ENCODE measurements at regions not wholly inside any gene's neighbourhood (a gene's known extent, or its start where the extent isn't known, plus 50 kb on each side); places are given as distances from the start of the nearest gene placed in this dataset.

DNA sequence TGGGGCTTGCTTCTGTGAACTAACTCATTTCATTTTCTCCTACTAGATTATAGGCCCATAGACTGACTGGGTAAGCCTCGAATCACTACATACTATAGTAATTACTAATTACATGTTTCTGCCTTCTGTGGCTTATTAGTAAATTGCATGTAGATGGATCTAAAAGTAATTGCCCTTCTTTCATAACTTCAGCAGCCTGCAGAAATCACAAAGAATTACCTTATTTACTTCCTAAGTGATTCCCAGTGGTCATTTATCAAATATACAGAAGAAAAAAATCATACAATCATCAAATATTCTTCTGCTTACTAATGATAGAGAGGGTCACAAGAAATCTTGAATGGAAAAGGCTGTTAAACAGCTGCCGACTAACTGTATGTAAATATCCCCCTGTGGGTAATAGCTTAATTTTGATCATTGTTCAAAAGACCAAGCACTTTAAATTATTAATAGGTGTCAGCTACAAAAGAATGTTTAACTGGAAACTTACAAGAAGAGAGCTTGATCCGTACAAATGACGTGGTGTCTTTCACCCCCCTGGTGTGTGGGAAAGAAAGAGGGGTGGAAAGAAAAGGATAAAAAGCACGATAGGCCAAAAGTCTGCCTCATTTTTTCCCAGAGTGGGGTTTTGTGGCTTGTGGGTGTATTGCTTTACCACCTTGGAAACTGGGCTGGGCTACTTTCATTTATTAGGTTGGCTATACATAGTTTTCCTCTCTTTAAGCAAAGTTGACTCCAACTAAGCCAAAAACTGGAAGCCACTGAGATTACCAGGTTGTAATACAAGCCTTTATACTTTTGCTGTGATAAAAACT lies 361.8 kb upstream of the ZMIZ1 start:
- Mint-ChIP-seq H3K36me3 (peaks cover 0 to 7% of the 10 kb centered on the region in 2 donors), H3K27ac (no peak overlapping the region), H3K4me1 (no peaks in the 10 kb centered on the region), H3K4me3 (no peak overlapping the region), H3K9me3 (peaks cover 2 to 14% (median 10%) of the 10 kb centered on the region in 7 donors), H3K27me3 (peaks cover 10 to 28% (median 26%) of the 10 kb centered on the region in 3 donors)
- no peak for ATAC-seq (ENCODE audit: low read depth in 2 of 2)
- no peak for DNase-seq

- ATAC-seq (ENCODE audit: low read depth in 2 of 2): no peak
- no peak overlapping the region for H3K27ac Mint-ChIP-seq
- no peaks in the 10 kb centered on the region for H3K4me1 Mint-ChIP-seq
Observed at GRCh38 chr10:78707745-78708144, 361.0 kb upstream of the ZMIZ1 start.

GRCh38 chr10:78712147-78712546 lies 356.6 kb upstream of the ZMIZ1 start:
- ATAC-seq (ENCODE audit: low read depth in 2 of 2): no peak
- peaks cover 4 to 13% (median 10%) of the 10 kb centered on the region in 7 donors for H3K9me3 Mint-ChIP-seq
- no peaks in the 10 kb centered on the region for H3K4me1 Mint-ChIP-seq
- H3K36me3 Mint-ChIP-seq: peaks cover 0 to 7% of the 10 kb centered on the region in 2 donors
- no peak overlapping the region for H3K27ac Mint-ChIP-seq
- H3K27me3 Mint-ChIP-seq: peaks cover 4 to 26% (median 25%) of the 10 kb centered on the region in 3 donors
- no peak for DNase-seq
- no peak overlapping the region for H3K4me3 Mint-ChIP-seq

More at GRCh38 chr10:78707745-78708144, 361.0 kb upstream of the ZMIZ1 start:
- Mint-ChIP-seq H3K4me3 (no peak overlapping the region), H3K9me3 (peaks cover 2 to 14% (median 10%) of the 10 kb centered on the region in 7 donors), H3K27me3 (peaks cover 9 to 26% (median 22%) of the 10 kb centered on the region in 3 donors), H3K36me3 (peaks cover 0 to 7% of the 10 kb centered on the region in 2 donors)
- no peak for DNase-seq

DNA sequence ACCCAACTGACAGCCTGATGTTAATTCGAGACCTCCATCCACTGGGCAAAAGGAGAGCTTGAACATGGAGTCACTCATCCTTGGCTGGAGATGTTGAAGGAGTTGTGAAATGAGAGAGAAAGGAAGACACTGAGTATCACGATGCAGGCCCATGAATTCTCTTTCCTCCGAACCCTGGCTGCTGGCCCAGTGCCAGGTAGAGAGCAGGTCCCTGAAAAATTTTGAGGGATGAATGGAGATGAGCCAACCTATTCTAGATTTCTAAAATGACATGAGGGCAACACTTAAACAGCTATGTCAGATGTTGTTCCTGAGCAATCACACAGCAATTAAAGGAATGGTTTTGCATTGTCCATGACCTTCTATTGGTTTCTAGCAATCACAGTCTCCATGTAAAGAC lies 355.1 kb upstream of the ZMIZ1 start:
- Mint-ChIP-seq H3K4me1 (no peaks in the 10 kb centered on the region), H3K27me3 (peaks cover 4 to 35% (median 29%) of the 10 kb centered on the region in 3 donors), H3K9me3 (peaks cover 4 to 13% (median 10%) of the 10 kb centered on the region in 7 donors), H3K4me3 (no peak overlapping the region), H3K36me3 (peaks cover 0 to 7% of the 10 kb centered on the region in 2 donors), H3K27ac (no peak overlapping the region)
- no peak for DNase-seq
- no peak for ATAC-seq (ENCODE audit: low read depth in 2 of 2)

GRCh38 chr10:78714225-78714624 lies 354.5 kb upstream of the ZMIZ1 start:
- Mint-ChIP-seq H3K9me3 (peaks cover 4 to 13% (median 10%) of the 10 kb centered on the region in 7 donors), H3K4me3 (no peak overlapping the region), H3K27me3 (peaks cover 4 to 31% (median 27%) of the 10 kb centered on the region in 3 donors), H3K27ac (no peak overlapping the region), H3K4me1 (no peaks in the 10 kb centered on the region), H3K36me3 (peaks cover 0 to 7% of the 10 kb centered on the region in 2 donors)
- ATAC-seq (ENCODE audit: low read depth in 2 of 2) (no peak), DNase-seq (no peak)

DNA sequence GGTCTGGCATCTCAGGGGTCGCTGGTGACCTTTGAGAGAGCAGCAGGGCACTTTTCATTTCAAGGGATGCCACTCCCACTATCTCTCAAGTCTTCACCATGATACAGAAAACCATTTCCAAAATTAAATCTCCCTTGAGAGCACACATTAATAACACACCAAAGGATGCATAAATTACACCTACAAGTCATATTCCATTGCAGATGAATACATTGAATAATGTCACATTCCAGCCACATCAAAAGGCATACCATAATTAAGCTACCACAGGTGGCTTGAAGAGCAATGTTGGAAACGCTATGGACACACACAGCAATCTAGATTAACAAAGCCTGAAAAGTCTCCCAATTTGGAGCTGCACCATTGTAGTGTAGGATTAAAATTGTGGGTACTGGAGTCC lies 353.3 kb upstream of the ZMIZ1 start:
- peaks cover 0 to 7% of the 10 kb centered on the region in 2 donors for H3K36me3 Mint-ChIP-seq
- no peaks in the 10 kb centered on the region for H3K4me1 Mint-ChIP-seq
- ATAC-seq (ENCODE audit: low read depth in 2 of 2) (no peak), DNase-seq (no peak)
- H3K27ac Mint-ChIP-seq: no peak overlapping the region
- peaks cover 3 to 13% (median 9%) of the 10 kb centered on the region in 7 donors for H3K9me3 Mint-ChIP-seq
- H3K4me3 Mint-ChIP-seq: no peak overlapping the region
- peaks cover 0 to 29% (median 27%) of the 10 kb centered on the region in 3 donors for H3K27me3 Mint-ChIP-seq

GRCh38 chr10:78716043-78716660 lies 352.6 kb upstream of the ZMIZ1 start:
- Mint-ChIP-seq H3K27ac (no peak overlapping the region), H3K4me3 (no peak overlapping the region), H3K4me1 (no peaks in the 10 kb centered on the region), H3K27me3 (peaks cover 7 to 36% (median 34%) of the 10 kb centered on the region in 3 donors), H3K36me3 (peaks cover 0 to 3% of the 10 kb centered on the region in 2 donors), H3K9me3 (peaks cover 3 to 8% (median 5%) of the 10 kb centered on the region in 7 donors)
- DNase-seq (no peak), ATAC-seq (ENCODE audit: low read depth in 2 of 2) (no peak)

- Mint-ChIP-seq H3K4me1 (no peaks in the 10 kb centered on the region), H3K36me3 (no peaks in the 10 kb centered on the region), H3K9me3 (peaks cover 0 to 3% (median 0%) of the 10 kb centered on the region in 7 donors), H3K27ac (no peak overlapping the region), H3K4me3 (no peak overlapping the region), H3K27me3 (peaks cover 11 to 42% (median 39%) of the 10 kb centered on the region in 3 donors)
- DNase-seq: no peak
- no peak for ATAC-seq (ENCODE audit: low read depth in 2 of 2)
Observed at GRCh38 chr10:78717200-78717599, 351.6 kb upstream of the ZMIZ1 start.

GRCh38 chr10:78718032-78718572 lies 350.7 kb upstream of the ZMIZ1 start:
- DNase-seq: no peak
- H3K27ac Mint-ChIP-seq: no peak overlapping the region
- peaks cover 0 to 3% (median 0%) of the 10 kb centered on the region in 7 donors for H3K9me3 Mint-ChIP-seq
- H3K27me3 Mint-ChIP-seq: peaks cover 11 to 42% (median 39%) of the 10 kb centered on the region in 3 donors
- no peaks in the 10 kb centered on the region for H3K36me3 Mint-ChIP-seq
- no peak overlapping the region for H3K4me3 Mint-ChIP-seq
- no peak for ATAC-seq (ENCODE audit: low read depth in 2 of 2)
- no peaks in the 10 kb centered on the region for H3K4me1 Mint-ChIP-seq

GRCh38 chr10:78719276-78719675 lies 349.5 kb upstream of the ZMIZ1 start:
- no peak for ATAC-seq (ENCODE audit: low read depth in 2 of 2)
- H3K4me1 Mint-ChIP-seq: no peaks in the 10 kb centered on the region
- no peak overlapping the region for H3K27ac Mint-ChIP-seq
- no peak overlapping the region for H3K4me3 Mint-ChIP-seq
- peaks cover 0 to 2% (median 0%) of the 10 kb centered on the region in 7 donors for H3K9me3 Mint-ChIP-seq
- no peaks in the 10 kb centered on the region for H3K36me3 Mint-ChIP-seq
- peaks cover 15 to 50% (median 38%) of the 10 kb centered on the region in 3 donors for H3K27me3 Mint-ChIP-seq
- DNase-seq: no peak

DNA sequence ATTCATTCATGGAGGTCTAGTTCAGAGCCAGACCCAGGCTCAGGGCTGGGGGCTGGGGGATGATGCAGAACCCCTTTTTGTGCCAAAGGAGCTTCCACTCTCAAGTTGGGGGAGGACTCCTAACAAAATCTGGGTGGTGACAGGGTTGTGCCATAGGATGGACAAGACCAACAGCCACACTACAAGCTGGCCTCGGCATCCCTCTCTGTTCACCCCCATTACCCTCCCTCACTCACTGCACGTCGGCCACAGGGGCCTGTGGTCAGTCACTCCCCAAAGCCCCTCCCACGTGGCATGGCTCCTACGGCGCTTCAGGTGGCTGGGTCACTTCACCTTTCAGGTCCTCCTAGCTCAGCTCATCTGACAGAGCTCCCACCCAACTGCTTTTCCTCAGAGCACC lies 348.7 kb upstream of the ZMIZ1 start:
- Mint-ChIP-seq H3K9me3 (peaks cover 0 to 2% (median 0%) of the 10 kb centered on the region in 7 donors), H3K4me1 (no peaks in the 10 kb centered on the region), H3K27ac (no peak overlapping the region), H3K27me3 (peaks cover 19 to 50% (median 44%) of the 10 kb centered on the region in 3 donors), H3K36me3 (no peaks in the 10 kb centered on the region), H3K4me3 (no peak overlapping the region)
- DNase-seq (no peak), ATAC-seq (ENCODE audit: low read depth in 2 of 2) (no peak)

DNA sequence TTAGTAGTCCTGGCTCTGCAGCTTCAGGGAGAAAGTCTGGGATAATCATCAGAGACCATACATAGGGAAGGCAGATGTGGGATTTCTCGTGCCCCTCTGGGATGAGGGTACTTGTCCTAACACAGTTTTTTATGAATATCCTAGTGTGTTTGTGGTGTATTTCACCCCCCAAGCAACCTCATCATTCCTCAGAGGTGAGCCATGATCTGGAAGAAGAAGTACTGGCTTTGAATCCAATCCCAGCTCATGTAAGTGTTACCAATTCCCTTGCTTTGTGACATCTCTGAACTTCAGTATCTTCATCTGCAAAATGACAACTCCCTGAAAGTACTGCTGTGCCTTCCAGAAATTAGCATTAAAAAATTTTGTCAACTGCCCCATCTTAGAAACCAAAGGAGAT lies 347.5 kb upstream of the ZMIZ1 start:
- Mint-ChIP-seq H3K27me3 (peaks cover 22 to 55% (median 54%) of the 10 kb centered on the region in 3 donors), H3K4me3 (no peak overlapping the region), H3K4me1 (no peaks in the 10 kb centered on the region), H3K9me3 (peaks cover 0 to 2% (median 0%) of the 10 kb centered on the region in 7 donors), H3K36me3 (no peaks in the 10 kb centered on the region), H3K27ac (no peak overlapping the region)
- DNase-seq (no peak), ATAC-seq (ENCODE audit: low read depth in 2 of 2) (no peak)

- ATAC-seq (ENCODE audit: low read depth in 2 of 2): no peak
- H3K4me3 Mint-ChIP-seq: no peak overlapping the region
- peaks cover 0 to 2% (median 0%) of the 10 kb centered on the region in 7 donors for H3K9me3 Mint-ChIP-seq
- H3K27me3 Mint-ChIP-seq: peaks cover 32 to 58% (median 39%) of the 10 kb centered on the region in 3 donors
- no peak overlapping the region for H3K27ac Mint-ChIP-seq
- H3K36me3 Mint-ChIP-seq: no peaks in the 10 kb centered on the region
- DNase-seq: no peak
- no peaks in the 10 kb centered on the region for H3K4me1 Mint-ChIP-seq
Observed at GRCh38 chr10:78724846-78725245, 343.9 kb upstream of the ZMIZ1 start.

Data from naive B cell (primary cell).